Thyroid gland (tissue), 4 donors: ENCODE measurements at regions not wholly inside any gene's neighbourhood (a gene's known extent, or its start where the extent isn't known, plus 50 kb on each side); places are given as distances from the start of the nearest gene placed in this dataset.

Experiments
- POLR2A ChIP-seq, 2 donors: fragments of 450-650 bp; IDR thresholded peaks; one replicate each; pipeline ENCODE4 v1.6.1; 2017; ENCODE audit warnings: antibody characterized with exemption in 2 of 2, mild to moderate bottlenecking in 2 of 2, moderate library complexity in 1 of 2
- TF ChIP-seq, protein P1 (sequence below), 6 experiments: fragments of 200-600 bp in 3 of 6; fragments of 450-650 bp in 3 of 6; sonication (generic) in 3 of 6; IDR thresholded peaks; one replicate each; pipeline ENCODE4 v1.5.1; 2016 to 2019; ENCODE audit warnings: antibody characterized with exemption in 6 of 6, mild to moderate bottlenecking in 2 of 6, inconsistent platforms in 1 of 6, moderate library complexity in 1 of 6

DNA sequence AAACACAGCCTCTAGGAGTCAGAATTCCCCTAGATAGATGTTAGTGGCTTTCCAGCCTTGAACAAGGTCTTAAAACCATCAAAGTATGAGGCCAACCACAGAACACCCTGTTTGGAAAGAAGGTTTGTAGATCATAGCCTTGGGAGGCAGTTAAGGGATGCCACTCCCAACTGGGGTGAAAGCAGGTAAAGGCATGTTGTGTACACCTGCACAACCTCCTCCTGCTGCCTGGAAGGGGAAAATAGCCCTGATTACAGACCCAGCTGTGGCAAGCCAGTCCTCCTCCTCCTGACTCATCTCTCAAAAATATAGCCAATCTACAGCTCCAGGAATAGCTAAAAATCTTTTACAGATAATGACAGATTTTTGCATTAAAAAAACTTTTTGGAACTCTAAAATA, 108.1 kb downstream of the RBM43 start:
- no peak for TF ChIP-seq POLR2A (IDR thresholded peaks at IDR 0.05)
- TF ChIP-seq, protein P1, sequence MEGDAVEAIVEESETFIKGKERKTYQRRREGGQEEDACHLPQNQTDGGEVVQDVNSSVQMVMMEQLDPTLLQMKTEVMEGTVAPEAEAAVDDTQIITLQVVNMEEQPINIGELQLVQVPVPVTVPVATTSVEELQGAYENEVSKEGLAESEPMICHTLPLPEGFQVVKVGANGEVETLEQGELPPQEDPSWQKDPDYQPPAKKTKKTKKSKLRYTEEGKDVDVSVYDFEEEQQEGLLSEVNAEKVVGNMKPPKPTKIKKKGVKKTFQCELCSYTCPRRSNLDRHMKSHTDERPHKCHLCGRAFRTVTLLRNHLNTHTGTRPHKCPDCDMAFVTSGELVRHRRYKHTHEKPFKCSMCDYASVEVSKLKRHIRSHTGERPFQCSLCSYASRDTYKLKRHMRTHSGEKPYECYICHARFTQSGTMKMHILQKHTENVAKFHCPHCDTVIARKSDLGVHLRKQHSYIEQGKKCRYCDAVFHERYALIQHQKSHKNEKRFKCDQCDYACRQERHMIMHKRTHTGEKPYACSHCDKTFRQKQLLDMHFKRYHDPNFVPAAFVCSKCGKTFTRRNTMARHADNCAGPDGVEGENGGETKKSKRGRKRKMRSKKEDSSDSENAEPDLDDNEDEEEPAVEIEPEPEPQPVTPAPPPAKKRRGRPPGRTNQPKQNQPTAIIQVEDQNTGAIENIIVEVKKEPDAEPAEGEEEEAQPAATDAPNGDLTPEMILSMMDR (IDR thresholded peaks at IDR 0.05): no peak
